ENCODE measurements at regions not wholly inside any gene's neighbourhood (a gene's known extent, or its start where the extent isn't known, plus 50 kb on each side); places are given as distances from the start of the nearest gene placed in this dataset.

DNA sequence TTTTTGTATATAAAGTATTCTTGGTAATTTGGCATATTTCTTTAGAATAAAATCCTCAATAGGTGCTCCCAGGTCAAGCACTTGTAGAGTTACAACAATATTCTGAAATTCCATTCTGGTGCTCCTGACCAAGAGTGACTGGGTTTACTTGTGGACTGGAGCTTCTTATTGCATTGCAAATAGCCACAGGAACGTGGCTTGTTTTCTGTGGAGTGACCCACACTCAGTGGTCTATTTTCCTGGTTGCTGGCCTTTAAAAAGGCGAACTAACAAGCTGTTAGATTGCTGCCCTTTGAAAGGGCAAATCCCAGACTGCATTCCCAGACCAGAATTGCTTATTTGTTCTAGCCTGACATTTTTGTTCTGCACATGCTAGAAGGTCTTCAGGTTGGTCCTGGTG is 658.8 kb upstream of the GOT2 start:
- H3K27ac ChIP-seq = no peak overlapping the region
- no peak for TF ChIP-seq CTCF (conservative IDR thresholded peaks at IDR 0.05)

DNA sequence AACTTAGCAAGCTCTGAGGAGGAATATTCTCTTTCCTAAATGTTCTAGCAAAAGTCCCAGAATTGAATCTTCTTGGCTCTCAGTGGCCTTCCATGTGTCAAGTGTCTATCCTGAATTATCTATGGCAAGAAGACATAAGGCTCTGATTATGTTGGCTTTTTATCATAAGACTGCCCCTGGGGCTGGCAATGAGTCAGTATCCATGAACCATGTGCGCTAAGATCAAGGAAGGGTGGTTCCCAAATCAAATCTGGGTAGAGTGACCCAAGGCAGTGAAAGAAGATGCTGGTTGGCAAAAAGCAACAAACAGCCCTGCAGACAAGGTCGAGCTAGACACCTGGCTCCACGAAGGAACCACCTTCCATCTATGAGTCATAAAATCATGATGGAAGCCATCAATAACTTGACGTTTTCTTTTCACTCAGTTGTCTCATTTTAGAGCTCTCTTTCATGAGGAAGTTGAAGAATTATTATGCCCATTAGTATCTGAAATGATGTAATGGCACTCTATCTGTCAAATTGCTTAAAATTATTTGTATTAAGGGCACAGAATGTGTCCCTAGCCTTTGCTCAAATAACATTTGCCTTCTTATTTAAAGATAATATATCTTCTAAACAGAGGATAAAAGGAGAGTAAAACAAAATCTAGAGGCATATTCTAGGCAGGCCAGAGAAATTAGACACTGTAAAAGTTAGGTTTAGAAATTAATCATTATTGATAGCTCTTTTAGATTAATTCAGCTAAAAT is 657.7 kb upstream of the GOT2 start:
- no peak for TF ChIP-seq CTCF (conservative IDR thresholded peaks at IDR 0.05)
- H3K27ac ChIP-seq = no peak overlapping the region

GRCh38 chr16:59385959-59386358 is 651.8 kb upstream of the GOT2 start:
- H3K27ac ChIP-seq = no peak overlapping the region
- TF ChIP-seq CTCF (conservative IDR thresholded peaks at IDR 0.05) = no peak

- TF ChIP-seq CTCF (conservative IDR thresholded peaks at IDR 0.05) = no peak
- H3K27ac ChIP-seq = no peak overlapping the region
Observed at GRCh38 chr16:59385491-59385890, 651.4 kb upstream of the GOT2 start.

- no peak for TF ChIP-seq CTCF (conservative IDR thresholded peaks at IDR 0.05)
- no peak overlapping the region for H3K27ac ChIP-seq
Observed at GRCh38 chr16:59373632-59374031, 639.5 kb upstream of the GOT2 start.

DNA sequence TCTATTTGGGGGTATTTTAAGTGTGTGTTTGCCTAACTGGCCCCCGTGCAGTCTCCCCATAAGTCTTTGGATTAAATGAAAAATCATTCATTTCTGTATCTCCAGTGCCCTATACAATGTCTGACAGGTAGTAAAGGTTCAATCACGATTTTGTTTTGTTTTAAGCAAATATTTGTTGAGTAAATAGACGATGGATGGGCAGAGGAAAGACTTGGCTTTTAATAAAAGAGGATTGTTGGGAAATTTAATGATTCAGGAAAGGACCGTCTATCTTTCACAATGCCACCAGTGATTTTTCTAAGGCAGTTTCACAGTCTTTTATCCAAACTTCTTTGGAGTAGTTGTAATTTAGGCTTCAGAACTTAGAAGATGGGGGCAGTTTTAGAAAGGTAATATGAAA is 636.6 kb upstream of the GOT2 start:
- TF ChIP-seq CTCF (conservative IDR thresholded peaks at IDR 0.05) = no peak
- no peak overlapping the region for H3K27ac ChIP-seq

- no peak overlapping the region for H3K27ac ChIP-seq
- TF ChIP-seq CTCF (conservative IDR thresholded peaks at IDR 0.05) = no peak
Observed at GRCh38 chr16:59369523-59369922, 635.4 kb upstream of the GOT2 start.
